HG03378 (cell line): ENCODE measurements at regions not wholly inside any gene's neighbourhood (a gene's known extent, or its start where the extent isn't known, plus 50 kb on each side); places are given as distances from the start of the nearest gene placed in this dataset.

Experiments used
- ATAC-seq: cut with Tn5 transposase; IDR thresholded peaks from one replicate; pipeline ENCODE4 v1.9.1; 2021; ENCODE audit warnings: mild to moderate bottlenecking, moderate library complexity; ENCODE audit not compliant: unreplicated experiment

- no peak for ATAC-seq
Measured at GRCh38 chr4:38577462-38577861, 86.5 kb upstream of the KLF3 start.

- no peak for ATAC-seq
Measured at GRCh38 chr4:38581426-38582106, 82.4 kb upstream of the KLF3 start.

GRCh38 chr4:38582445-38582844 is 81.6 kb upstream of the KLF3 start:
- no peak for ATAC-seq

GRCh38 chr4:38582889-38583470 is 81.0 kb upstream of the KLF3 start:
- no peak for ATAC-seq

- ATAC-seq: no peak
Measured at GRCh38 chr4:38585871-38586270, 78.1 kb upstream of the KLF3 start.

- no peak for ATAC-seq
Measured at GRCh38 chr4:38587106-38587505, 76.9 kb upstream of the KLF3 start.

GRCh38 chr4:38590046-38590445 is 74.0 kb upstream of the KLF3 start:
- ATAC-seq: no peak

- no peak for ATAC-seq
Measured at GRCh38 chr4:38591617-38592337, 72.2 kb upstream of the KLF3 start.

GRCh38 chr4:38598489-38598888 is 65.5 kb upstream of the KLF3 start:
- ATAC-seq: no peak

- ATAC-seq: no peak
Measured at GRCh38 chr4:38600575-38600974, 63.4 kb upstream of the KLF3 start.

GRCh38 chr4:38601244-38601915 is 62.6 kb upstream of the KLF3 start:
- no peak for ATAC-seq

- ATAC-seq: no peak
Measured at GRCh38 chr4:38601916-38602291, 62.1 kb upstream of the KLF3 start.

- ATAC-seq: no peak
Measured at GRCh38 chr4:38603652-38604051, 60.3 kb upstream of the KLF3 start.

GRCh38 chr4:38605181-38605752 is 58.7 kb upstream of the KLF3 start:
- ATAC-seq: no peak

- no peak for ATAC-seq
Measured at GRCh38 chr4:38605753-38606586, 58.0 kb upstream of the KLF3 start.

- no peak for ATAC-seq
Measured at GRCh38 chr4:38606587-38606905, 57.5 kb upstream of the KLF3 start.

GRCh38 chr4:38609614-38610013 is 54.4 kb upstream of the KLF3 start:
- ATAC-seq: no peak

GRCh38 chr4:38610521-38610920 is 53.5 kb upstream of the KLF3 start:
- ATAC-seq: no peak

- ATAC-seq: no peak
Measured at GRCh38 chr4:38610966-38611431, 53.0 kb upstream of the KLF3 start.

GRCh38 chr4:38611676-38612075 is 52.3 kb upstream of the KLF3 start:
- no peak for ATAC-seq
